Liver (tissue), 3 donors: ENCODE measurements at regions not wholly inside any gene's neighbourhood (a gene's known extent, or its start where the extent isn't known, plus 50 kb on each side); places are given as distances from the start of the nearest gene placed in this dataset.

Experiments
- CTCF ChIP-seq: fragments of 150-350 bp; IDR thresholded peaks from 2 replicates; pipeline ENCODE4 v1.5.1; 2017; ENCODE audit warnings: improper control_type of control experiment, low read depth, low read length; ENCODE audit not compliant: missing input control
- JUND ChIP-seq, 2 donors: IDR thresholded peaks; 2 replicates each; pipeline ENCODE4 v1.6.1; 2016; ENCODE audit warnings: antibody characterized with exemption in 2 of 2
- MAX ChIP-seq: IDR thresholded peaks from 2 replicates; pipeline ENCODE4 v1.6.1; 2016; ENCODE audit warnings: antibody characterized with exemption
- RAD21 ChIP-seq, 2 donors: IDR thresholded peaks; 2 replicates each; pipeline ENCODE4 v1.6.1; 2016; ENCODE audit warnings: antibody characterized with exemption in 2 of 2, mild to moderate bottlenecking in 2 of 2
- REST ChIP-seq: IDR thresholded peaks from 2 replicates; pipeline ENCODE4 v1.6.1; 2016; ENCODE audit warnings: antibody characterized with exemption, mild to moderate bottlenecking
- TAF1 ChIP-seq: conservative IDR thresholded peaks from 2 replicates; pipeline ENCODE4 v1.6.1; 2016; ENCODE audit warnings: antibody characterized with exemption, mild to moderate bottlenecking
- donor health status: healthy.
- donor health status: healthy.

- no peak for TF ChIP-seq CTCF
- no peak for TF ChIP-seq MAX
- TF ChIP-seq JUND (IDR thresholded peaks at IDR 0.05) = no peak
- TF ChIP-seq REST = no peak
- no peak for TF ChIP-seq TAF1
- no peak for TF ChIP-seq RAD21 (IDR thresholded peaks at IDR 0.05)
Measured at GRCh38 chr2:82697231-82697630, 1761.8 kb downstream of the SUCLG1 start.
